ENCODE measurements at regions not wholly inside any gene's neighbourhood (a gene's known extent, or its start where the extent isn't known, plus 50 kb on each side); places are given as distances from the start of the nearest gene placed in this dataset.
"Not testable (repeated sequence)": the region's sequence is repeated elsewhere in the genome, so short reads cannot be mapped to it uniquely, and the experiment has no call there.

- no peak for DNase-seq
Observed at GRCh38 chr2:182550234-182550633, 123.4 kb upstream of the PDE1A start.

- not testable (repeated sequence) for DNase-seq
Observed at GRCh38 chr2:182552232-182552631, 125.4 kb upstream of the PDE1A start.

DNA sequence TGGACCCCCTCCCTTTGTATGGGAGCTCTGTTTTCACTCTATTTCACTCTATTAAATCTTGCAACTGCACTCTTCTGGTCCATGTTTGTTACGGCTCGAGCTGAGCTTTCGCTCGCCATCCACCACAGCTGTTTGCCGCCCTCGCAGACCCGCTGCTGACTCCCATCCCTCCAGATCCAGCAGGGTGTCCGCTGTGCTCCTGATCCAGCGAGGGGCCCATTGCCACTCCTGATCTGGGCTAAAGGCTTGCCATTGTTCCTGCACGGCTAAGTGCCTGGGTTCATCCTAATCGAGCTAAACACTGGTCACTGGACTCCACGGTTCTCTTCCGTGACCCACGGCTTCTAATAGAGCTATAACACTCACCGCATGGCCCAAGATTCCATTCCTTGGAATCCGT lies 125.9 kb upstream of the PDE1A start:
- not testable (repeated sequence) for DNase-seq

- no peak for DNase-seq
Observed at GRCh38 chr2:182553483-182553882, 126.6 kb upstream of the PDE1A start.

- DNase-seq, result no peak
Observed at GRCh38 chr2:182554950-182555349, 128.1 kb upstream of the PDE1A start.

- DNase-seq, result no peak
Observed at GRCh38 chr2:182558564-182558963, 131.7 kb upstream of the PDE1A start.

DNA sequence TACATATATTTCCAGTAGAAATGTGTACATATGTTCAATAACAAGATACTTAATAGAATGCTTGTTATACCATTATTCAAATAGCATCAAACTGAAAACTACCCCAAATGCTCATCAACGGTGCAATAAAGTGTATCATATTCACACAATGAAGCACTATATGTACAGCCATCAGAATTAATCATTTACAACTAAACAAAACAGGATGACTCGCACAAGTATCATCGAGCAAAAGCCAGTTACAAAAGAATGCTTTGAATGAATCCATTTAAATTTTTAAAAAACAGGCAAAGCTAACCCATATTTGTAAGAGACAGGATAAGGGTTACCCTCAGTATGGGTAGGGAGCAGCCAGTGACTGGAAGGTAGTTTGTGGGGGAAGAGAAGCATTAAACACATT lies 132.8 kb upstream of the PDE1A start:
- DNase-seq, result no peak

GRCh38 chr2:182565911-182566567 lies 139.2 kb upstream of the PDE1A start:
- no peak for DNase-seq

- no peak for DNase-seq
Observed at GRCh38 chr2:182573553-182573952, 142.5 kb upstream of the DNAJC10 start.

GRCh38 chr2:182577816-182578215 lies 138.2 kb upstream of the DNAJC10 start:
- DNase-seq, result no peak

DNA sequence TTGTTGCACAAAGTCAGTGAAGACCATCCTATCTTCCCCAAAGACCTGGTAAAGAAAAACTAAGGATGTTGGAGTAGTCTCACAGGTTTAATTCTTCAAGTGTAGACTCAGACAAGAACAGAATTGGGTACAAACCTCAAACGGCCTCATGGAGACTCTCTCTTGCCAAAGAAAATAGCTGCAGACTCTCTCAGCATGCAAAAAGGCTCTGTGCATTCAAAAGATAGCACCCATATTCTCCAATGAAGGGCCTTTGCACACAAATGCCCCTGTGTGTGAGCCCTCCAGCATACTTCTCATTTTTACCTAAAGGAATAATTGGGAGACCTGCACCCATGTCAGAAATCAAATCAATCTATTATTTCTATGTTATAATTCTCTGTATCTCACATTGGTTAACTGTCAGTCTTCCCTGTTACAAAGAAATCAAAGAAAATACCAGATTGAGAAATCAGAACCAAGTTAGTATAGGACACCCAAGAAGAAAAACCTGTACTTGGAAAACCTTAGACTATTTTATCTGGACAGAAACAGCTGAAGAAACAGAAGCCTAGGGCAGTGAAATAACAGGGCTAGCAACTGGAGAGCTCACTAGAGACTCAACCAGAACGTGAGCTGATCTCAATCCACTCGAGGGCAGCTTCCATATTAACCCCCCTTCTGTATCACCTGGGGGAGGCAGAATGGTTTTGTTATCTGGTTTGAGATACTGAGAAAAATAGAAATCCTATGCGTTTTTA lies 134.7 kb upstream of the DNAJC10 start:
- DNase-seq, result no peak

- no peak for DNase-seq
Observed at GRCh38 chr2:182584462-182584861, 131.6 kb upstream of the DNAJC10 start.

- no peak for DNase-seq
Observed at GRCh38 chr2:182585001-182585400, 131.1 kb upstream of the DNAJC10 start.

DNA sequence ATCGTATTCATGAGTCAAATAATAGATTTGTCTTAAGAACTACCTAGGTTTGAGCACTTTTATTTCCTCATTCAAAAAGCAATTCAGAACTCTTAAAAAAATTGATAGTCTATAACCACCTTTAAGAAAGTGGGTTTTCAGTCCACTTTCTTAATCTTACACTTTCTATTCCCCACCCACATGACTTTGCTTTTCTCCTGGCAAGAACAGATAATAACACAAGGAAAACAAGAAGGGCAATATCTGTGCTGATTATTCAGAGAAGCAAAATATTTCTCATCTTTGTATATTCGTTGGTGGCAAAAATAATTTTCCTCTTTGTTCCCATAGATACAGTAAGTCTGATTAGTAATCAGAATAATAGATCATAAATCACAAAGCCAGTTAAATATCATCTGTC lies 130.6 kb upstream of the DNAJC10 start:
- DNase-seq, result no peak

DNA sequence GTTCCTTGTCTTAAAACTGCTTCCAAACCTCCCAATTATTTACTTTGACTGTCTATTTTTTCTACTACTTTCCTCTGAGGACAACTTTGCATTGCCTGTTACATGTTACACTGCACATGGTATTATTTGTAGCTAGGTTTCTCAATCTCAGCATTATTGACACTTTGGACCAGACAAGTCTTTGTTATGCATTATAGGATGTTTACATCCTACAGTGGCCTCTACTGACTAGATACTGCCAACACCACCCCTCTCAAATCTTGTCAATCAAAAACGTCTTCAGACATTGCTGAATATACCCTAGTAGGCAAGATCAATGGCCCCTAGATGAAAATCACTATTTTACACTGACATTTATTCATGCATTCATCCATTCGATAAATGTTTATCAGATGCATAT lies 129.6 kb upstream of the DNAJC10 start:
- DNase-seq, result no peak

GRCh38 chr2:182587831-182588230 lies 128.2 kb upstream of the DNAJC10 start:
- no peak for DNase-seq

- no peak for DNase-seq
Observed at GRCh38 chr2:182589121-182589520, 126.9 kb upstream of the DNAJC10 start.

- no peak for DNase-seq
Observed at GRCh38 chr2:182591774-182592173, 124.3 kb upstream of the DNAJC10 start.

GRCh38 chr2:182592691-182593393 lies 123.2 kb upstream of the DNAJC10 start:
- no peak for DNase-seq

DNA sequence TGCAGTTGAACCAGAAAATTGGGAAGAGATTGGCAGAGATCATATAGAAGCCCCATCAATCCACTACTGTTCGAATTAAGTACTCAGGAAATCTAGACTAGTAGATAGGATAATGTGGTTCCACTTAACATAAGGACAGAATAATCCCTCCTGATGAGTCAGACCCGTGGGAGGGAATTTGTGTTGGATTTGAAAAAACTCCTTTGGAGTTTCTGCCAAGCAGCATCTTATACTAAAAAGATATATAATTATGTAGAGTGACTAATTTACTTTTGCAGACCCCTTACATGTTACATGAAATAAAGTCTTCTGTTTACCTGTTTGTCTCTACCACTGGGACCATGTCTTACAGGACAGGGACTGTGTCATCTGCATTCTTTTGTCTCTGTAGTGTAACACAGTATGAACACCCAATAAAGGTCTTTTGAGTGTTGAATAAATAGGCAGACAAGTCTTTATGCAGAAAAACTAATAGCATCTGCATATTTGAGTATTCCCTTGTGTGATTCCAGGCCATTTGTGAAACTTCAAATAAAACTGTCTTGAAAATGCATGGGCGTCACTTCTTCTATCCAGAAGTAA lies 122.6 kb upstream of the DNAJC10 start:
- DNase-seq, result no peak

DNA sequence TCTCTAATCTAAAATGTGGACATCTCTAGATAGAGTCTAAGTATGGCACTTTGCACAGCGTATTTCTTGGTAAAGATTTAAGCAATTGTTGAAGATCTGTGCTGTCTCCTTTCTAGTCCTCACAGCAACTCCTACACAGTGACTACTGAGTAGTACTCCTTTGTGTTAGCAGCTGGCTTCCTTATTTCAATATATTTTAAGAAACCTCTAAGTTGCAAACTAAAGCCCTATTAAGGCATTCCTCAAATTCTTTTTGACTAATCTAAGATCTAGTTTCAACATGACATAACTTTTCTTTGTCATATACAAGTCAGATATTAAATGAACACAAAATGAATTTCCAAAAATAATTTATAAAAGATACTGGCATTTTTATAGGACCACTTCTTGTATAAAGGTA lies 121.8 kb upstream of the DNAJC10 start:
- DNase-seq, result no peak

- no peak for DNase-seq
Observed at GRCh38 chr2:182595650-182596049, 120.4 kb upstream of the DNAJC10 start.

DNA sequence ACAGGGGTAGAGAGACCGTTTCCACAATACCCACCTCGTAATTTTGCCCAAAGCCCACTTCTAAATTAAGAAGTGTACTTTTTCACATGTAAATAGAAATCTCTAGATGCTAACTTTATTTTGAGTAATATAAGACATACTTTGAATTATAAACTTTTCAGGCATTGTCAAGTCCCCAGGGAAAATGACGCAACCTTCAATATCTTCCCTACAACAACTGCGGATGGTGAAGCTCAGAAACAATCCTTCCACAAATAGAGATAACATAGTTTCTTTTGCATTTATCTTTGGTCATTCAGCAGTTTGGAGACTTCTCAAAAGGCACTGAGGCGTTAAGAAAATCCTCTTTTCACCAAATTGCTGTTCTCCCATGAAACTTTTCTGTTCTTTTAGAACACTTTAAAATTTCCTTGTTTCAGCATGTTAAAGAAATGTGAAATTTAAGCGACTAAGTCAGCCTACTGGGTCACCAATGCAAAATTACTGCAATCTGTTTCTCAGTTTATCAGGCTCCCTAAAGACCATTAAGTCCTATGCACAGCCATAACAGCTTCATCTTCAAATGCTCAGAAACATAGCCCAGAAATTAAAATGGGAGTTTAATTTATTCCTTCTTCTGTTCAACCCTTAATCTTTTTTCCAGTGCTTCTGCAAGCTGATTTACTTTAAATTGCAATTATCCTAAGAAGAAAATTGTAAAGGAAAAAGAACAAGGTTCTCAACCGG lies 118.3 kb upstream of the DNAJC10 start:
- no peak for DNase-seq
